Brain microvascular endothelial cell (primary cell): ENCODE measurements at regions not wholly inside any gene's neighbourhood (a gene's known extent, or its start where the extent isn't known, plus 50 kb on each side); places are given as distances from the start of the nearest gene placed in this dataset.

ENCODE experiments used
- DNase-seq: peaks from one replicate; pipeline ENCODE4 v3.0.0-alpha.2; 2020
- H3K27ac ChIP-seq: fragments of 250-450 bp; sonication (Bioruptor Pico); 2 replicates; pipeline ENCODE4 v1.5.1; 2020; ENCODE audit warnings: mild to moderate bottlenecking, moderate library complexity
- H3K27me3 ChIP-seq: fragments of 250-450 bp; sonication (Bioruptor Pico); replicated peaks from 2 replicates; pipeline ENCODE4 v1.5.1; 2020; ENCODE audit warnings: mild to moderate bottlenecking
- H3K36me3 ChIP-seq: fragments of 250-450 bp; sonication (Bioruptor Pico); replicated peaks from 2 replicates; pipeline ENCODE4 v1.5.1; 2020; ENCODE audit warnings: mild to moderate bottlenecking
- H3K4me3 ChIP-seq: 2 replicates; pipeline ENCODE4 v1.5.1; 2011; ENCODE audit warnings: low read depth, mild to moderate bottlenecking, control low read depth, low read length, moderate library complexity
- in situ Hi-C: cut with HindIII; loops from 2 replicates; pipeline ENCODE4 v1.10.0; 2017; ENCODE audit warnings: low sequenced_read_pairs, low pct_ligation_motif_present
- TF ChIP-seq, protein P1 (sequence below): IDR thresholded peaks from 2 replicates; pipeline ENCODE4 v1.5.1; 2011; ENCODE audit warnings: low read depth, mild to moderate bottlenecking, moderate library complexity, low read length, control low read depth, inconsistent platforms; ENCODE audit errors: missing control alignments

GRCh38 chr2:5976531-5977065, 284.4 kb downstream of the SOX11 start:
- Histone ChIP-seq H3K4me3 (no peak overlapping the region), H3K27me3 (no peaks in the 10 kb centered on the region), H3K36me3 (no peaks in the 10 kb centered on the region), H3K27ac (no peak overlapping the region)
- DNase-seq = no peak
- in situ Hi-C loops = no loop called here
- TF ChIP-seq, protein P1, sequence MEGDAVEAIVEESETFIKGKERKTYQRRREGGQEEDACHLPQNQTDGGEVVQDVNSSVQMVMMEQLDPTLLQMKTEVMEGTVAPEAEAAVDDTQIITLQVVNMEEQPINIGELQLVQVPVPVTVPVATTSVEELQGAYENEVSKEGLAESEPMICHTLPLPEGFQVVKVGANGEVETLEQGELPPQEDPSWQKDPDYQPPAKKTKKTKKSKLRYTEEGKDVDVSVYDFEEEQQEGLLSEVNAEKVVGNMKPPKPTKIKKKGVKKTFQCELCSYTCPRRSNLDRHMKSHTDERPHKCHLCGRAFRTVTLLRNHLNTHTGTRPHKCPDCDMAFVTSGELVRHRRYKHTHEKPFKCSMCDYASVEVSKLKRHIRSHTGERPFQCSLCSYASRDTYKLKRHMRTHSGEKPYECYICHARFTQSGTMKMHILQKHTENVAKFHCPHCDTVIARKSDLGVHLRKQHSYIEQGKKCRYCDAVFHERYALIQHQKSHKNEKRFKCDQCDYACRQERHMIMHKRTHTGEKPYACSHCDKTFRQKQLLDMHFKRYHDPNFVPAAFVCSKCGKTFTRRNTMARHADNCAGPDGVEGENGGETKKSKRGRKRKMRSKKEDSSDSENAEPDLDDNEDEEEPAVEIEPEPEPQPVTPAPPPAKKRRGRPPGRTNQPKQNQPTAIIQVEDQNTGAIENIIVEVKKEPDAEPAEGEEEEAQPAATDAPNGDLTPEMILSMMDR = no peak

DNA sequence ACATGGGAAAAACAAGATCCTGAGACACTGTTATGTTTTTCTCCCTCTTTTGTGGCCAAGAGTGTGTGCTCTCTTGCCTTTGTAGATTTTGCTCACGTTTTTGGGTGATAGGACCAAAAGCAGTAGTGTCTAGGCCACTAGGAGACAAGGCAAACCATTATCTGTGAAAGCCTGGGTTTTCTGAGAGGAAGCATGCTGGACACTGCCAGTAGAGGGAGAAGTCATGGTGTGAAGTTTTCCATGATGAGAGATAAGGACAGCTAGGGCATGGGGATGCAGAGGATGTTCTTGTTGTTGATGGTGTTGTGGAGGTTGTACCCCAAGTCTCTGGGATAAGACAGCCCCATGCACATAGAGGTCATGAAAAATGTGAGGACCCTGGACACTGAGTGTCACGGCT, 285.3 kb downstream of the SOX11 start:
- Histone ChIP-seq H3K36me3 (no peaks in the 10 kb centered on the region), H3K4me3 (no peak overlapping the region), H3K27me3 (no peaks in the 10 kb centered on the region), H3K27ac (no peak overlapping the region)
- TF ChIP-seq, protein P1 = peak; percentile 58
- in situ Hi-C loops = no loop called here
- DNase-seq = no peak

- no peaks in the 10 kb centered on the region for H3K27me3 ChIP-seq
- TF ChIP-seq, protein P1 = no peak
- in situ Hi-C loops = no loop called here
Observed at GRCh38 chr2:5978131-5978751, 286.1 kb downstream of the SOX11 start.

DNA sequence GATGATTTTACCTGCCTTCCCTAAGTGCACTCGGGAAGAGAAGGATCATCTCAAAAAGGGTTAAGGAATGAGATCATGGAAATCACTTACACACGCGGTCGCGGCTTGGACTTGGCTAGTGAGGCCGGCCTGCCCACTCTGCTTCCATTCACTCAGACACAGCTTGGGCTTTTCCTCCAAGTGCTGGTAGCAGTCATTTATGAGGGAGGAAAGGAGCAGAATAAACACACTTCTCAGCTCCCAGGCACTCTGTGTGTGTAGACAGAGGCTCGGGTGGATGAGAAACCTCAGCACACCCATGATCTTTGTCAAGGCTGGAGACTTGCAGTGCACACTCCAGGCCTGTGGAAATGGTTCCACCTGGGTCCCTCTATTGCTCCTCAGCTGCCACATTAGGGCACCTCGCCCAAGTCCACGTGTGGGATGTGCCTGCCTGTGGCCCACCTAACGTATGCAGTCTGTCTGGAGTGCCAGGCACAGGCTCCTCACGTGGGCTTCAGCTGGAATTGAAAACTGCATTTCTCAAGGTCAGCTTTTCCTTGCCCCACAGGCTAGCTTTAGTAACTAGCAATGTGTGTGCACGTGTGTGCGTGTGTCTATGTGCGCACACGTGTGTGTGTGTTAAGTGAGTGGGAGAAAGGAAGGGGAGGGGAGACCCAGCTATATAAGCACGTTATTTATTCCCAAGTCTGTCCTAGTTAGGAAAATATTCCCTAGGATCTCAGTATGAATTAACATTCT, 288.4 kb downstream of the SOX11 start:
- TF ChIP-seq, protein P1 = no peak
- in situ Hi-C loops = no loop called here
- H3K27me3 ChIP-seq = no peaks in the 10 kb centered on the region

More at GRCh38 chr2:5978131-5978751, 286.1 kb downstream of the SOX11 start:
- no peak overlapping the region for H3K4me3 ChIP-seq
- H3K36me3 ChIP-seq = no peaks in the 10 kb centered on the region
- no peak overlapping the region for H3K27ac ChIP-seq
- DNase-seq = no peak

DNA sequence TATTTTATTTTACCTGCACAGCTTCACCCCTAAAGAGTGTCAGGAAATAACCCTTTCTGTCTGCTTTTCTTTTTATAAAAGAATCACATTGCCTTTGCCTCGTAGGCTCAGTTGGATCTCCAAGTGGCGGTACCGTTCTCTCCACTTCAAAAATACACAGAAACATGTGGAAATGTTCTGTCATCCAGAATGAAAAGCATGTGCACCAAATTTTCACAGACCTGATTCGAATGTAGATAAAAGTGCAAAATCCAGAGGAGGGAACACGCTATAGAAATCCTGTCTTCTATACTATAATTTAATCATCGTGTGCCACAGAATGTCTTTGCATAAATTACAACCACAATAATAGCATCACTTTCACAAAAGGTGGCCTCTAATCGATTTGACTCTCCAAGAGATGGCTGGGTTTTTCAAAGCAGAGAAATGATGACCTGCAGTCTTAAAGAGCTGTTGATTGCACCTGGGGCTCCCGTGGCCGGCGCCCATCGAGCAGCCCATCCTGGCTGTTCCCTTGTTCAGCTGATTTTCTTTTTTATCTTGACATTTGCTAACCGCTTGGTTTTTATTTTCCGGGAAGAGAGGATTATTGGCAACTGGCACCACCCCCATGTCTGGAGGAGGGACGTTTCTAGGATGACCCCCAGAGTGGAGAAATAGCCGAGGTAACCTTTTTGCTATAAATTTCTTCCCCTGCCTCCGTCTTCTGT, 290.2 kb downstream of the SOX11 start:
- no peak overlapping the region for H3K4me3 ChIP-seq
- no peak for DNase-seq
- H3K36me3 ChIP-seq = no peaks in the 10 kb centered on the region
- H3K27me3 ChIP-seq = no peaks in the 10 kb centered on the region
- in situ Hi-C loops = no loop called here
- TF ChIP-seq, protein P1 = no peak
- H3K27ac ChIP-seq = no peak overlapping the region

More for the DNA sequence above, 288.4 kb downstream of the SOX11 start:
- DNase-seq = no peak
- H3K27ac ChIP-seq = no peak overlapping the region
- H3K4me3 ChIP-seq = peak overlapping the region; percentile 43
- H3K36me3 ChIP-seq = no peaks in the 10 kb centered on the region
